Activated T-helper 17 cell treated with anti-CD3 and anti-CD28 coated beads, Interleukin-2, amount 50 U/mL, for 72 hours (primary cell): ENCODE measurements at regions not wholly inside any gene's neighbourhood (a gene's known extent, or its start where the extent isn't known, plus 50 kb on each side); places are given as distances from the start of the nearest gene placed in this dataset.

Experiments
- ATAC-seq: fragments of 150-1000 bp; cut with Tn5 transposase; replicated peaks from 2 replicates; pipeline ENCODE4 v1.10.0; 2021; ENCODE audit warnings: mild to moderate bottlenecking, moderate library complexity
- H3K27ac Mint-ChIP-seq: one replicate; pipeline ENCODE4 v1.8.0; 2022; ENCODE audit warnings: mixed read lengths
- H3K27me3 Mint-ChIP-seq: one replicate; pipeline ENCODE4 v1.8.0; 2022; ENCODE audit warnings: mixed read lengths
- H3K36me3 Mint-ChIP-seq: one replicate; pipeline ENCODE4 v1.8.0; 2022; ENCODE audit warnings: low read depth, mild to moderate bottlenecking, mixed read lengths
- H3K4me1 Mint-ChIP-seq: one replicate; pipeline ENCODE4 v1.8.0; 2022; ENCODE audit warnings: mixed read lengths
- H3K4me3 Mint-ChIP-seq: one replicate; pipeline ENCODE4 v1.8.0; 2022; ENCODE audit warnings: mild to moderate bottlenecking, mixed read lengths
- H3K9me3 Mint-ChIP-seq: one replicate; pipeline ENCODE4 v1.8.0; 2022; ENCODE audit warnings: mixed read lengths

- H3K27ac Mint-ChIP-seq, result no peak overlapping the region
- H3K36me3 Mint-ChIP-seq, result no peaks in the 10 kb centered on the region
- H3K27me3 Mint-ChIP-seq, result no peaks in the 10 kb centered on the region
- no peak for ATAC-seq
- H3K9me3 Mint-ChIP-seq, result peaks cover 5% of the 10 kb centered on the region
- no peaks in the 10 kb centered on the region for H3K4me1 Mint-ChIP-seq
- H3K4me3 Mint-ChIP-seq, result no peak overlapping the region
Observed at GRCh38 chr5:124133406-124133805, 613.0 kb downstream of the ZNF608 start.

- no peaks in the 10 kb centered on the region for H3K27me3 Mint-ChIP-seq
- no peak overlapping the region for H3K4me3 Mint-ChIP-seq
- no peaks in the 10 kb centered on the region for H3K4me1 Mint-ChIP-seq
- no peak for ATAC-seq
- H3K27ac Mint-ChIP-seq, result no peak overlapping the region
- no peaks in the 10 kb centered on the region for H3K36me3 Mint-ChIP-seq
- H3K9me3 Mint-ChIP-seq, result no peaks in the 10 kb centered on the region
Observed at GRCh38 chr5:124132843-124133242, 613.6 kb downstream of the ZNF608 start.

GRCh38 chr5:124131466-124131865 lies 615.0 kb downstream of the ZNF608 start:
- no peaks in the 10 kb centered on the region for H3K4me1 Mint-ChIP-seq
- peaks cover 5% of the 10 kb centered on the region for H3K9me3 Mint-ChIP-seq
- no peaks in the 10 kb centered on the region for H3K36me3 Mint-ChIP-seq
- no peak overlapping the region for H3K4me3 Mint-ChIP-seq
- ATAC-seq, result no peak
- no peaks in the 10 kb centered on the region for H3K27me3 Mint-ChIP-seq
- no peak overlapping the region for H3K27ac Mint-ChIP-seq

- Mint-ChIP-seq H3K36me3 (no peaks in the 10 kb centered on the region), H3K9me3 (peaks cover 5% of the 10 kb centered on the region)
- no peak for ATAC-seq
Observed at GRCh38 chr5:124130816-124131215, 615.6 kb downstream of the ZNF608 start.

GRCh38 chr5:124128867-124129266 lies 616.9 kb downstream of the CSNK1G3 start:
- no peak overlapping the region for H3K4me3 Mint-ChIP-seq
- peaks cover 5% of the 10 kb centered on the region for H3K9me3 Mint-ChIP-seq
- no peaks in the 10 kb centered on the region for H3K4me1 Mint-ChIP-seq
- ATAC-seq, result no peak
- H3K27me3 Mint-ChIP-seq, result no peaks in the 10 kb centered on the region
- H3K36me3 Mint-ChIP-seq, result no peaks in the 10 kb centered on the region
- H3K27ac Mint-ChIP-seq, result no peak overlapping the region

More at GRCh38 chr5:124130816-124131215, 615.6 kb downstream of the ZNF608 start:
- H3K4me3 Mint-ChIP-seq, result no peak overlapping the region
- H3K4me1 Mint-ChIP-seq, result no peaks in the 10 kb centered on the region
- H3K27me3 Mint-ChIP-seq, result no peaks in the 10 kb centered on the region
- H3K27ac Mint-ChIP-seq, result no peak overlapping the region

- H3K36me3 Mint-ChIP-seq, result no peaks in the 10 kb centered on the region
- no peaks in the 10 kb centered on the region for H3K27me3 Mint-ChIP-seq
- no peak overlapping the region for H3K4me3 Mint-ChIP-seq
- peaks cover 5% of the 10 kb centered on the region for H3K9me3 Mint-ChIP-seq
- no peak overlapping the region for H3K27ac Mint-ChIP-seq
- H3K4me1 Mint-ChIP-seq, result no peaks in the 10 kb centered on the region
- no peak for ATAC-seq
Observed at GRCh38 chr5:124126504-124127217, 614.7 kb downstream of the CSNK1G3 start.

- no peaks in the 10 kb centered on the region for H3K36me3 Mint-ChIP-seq
- peaks cover 12% of the 10 kb centered on the region for H3K9me3 Mint-ChIP-seq
- no peak overlapping the region for H3K27ac Mint-ChIP-seq
- H3K27me3 Mint-ChIP-seq, result no peaks in the 10 kb centered on the region
- no peak for ATAC-seq
- no peaks in the 10 kb centered on the region for H3K4me1 Mint-ChIP-seq
- H3K4me3 Mint-ChIP-seq, result no peak overlapping the region
Observed at GRCh38 chr5:124124711-124125229, 612.8 kb downstream of the CSNK1G3 start.

- no peaks in the 10 kb centered on the region for H3K4me1 Mint-ChIP-seq
- peaks cover 7% of the 10 kb centered on the region for H3K9me3 Mint-ChIP-seq
- H3K27me3 Mint-ChIP-seq, result no peaks in the 10 kb centered on the region
- no peak overlapping the region for H3K27ac Mint-ChIP-seq
- no peak overlapping the region for H3K4me3 Mint-ChIP-seq
- ATAC-seq, result no peak
- H3K36me3 Mint-ChIP-seq, result no peaks in the 10 kb centered on the region
Observed at GRCh38 chr5:124121198-124121597, 609.2 kb downstream of the CSNK1G3 start.

- H3K36me3 Mint-ChIP-seq, result no peaks in the 10 kb centered on the region
- no peak overlapping the region for H3K27ac Mint-ChIP-seq
- no peak overlapping the region for H3K4me3 Mint-ChIP-seq
- peaks cover 3% of the 10 kb centered on the region for H3K9me3 Mint-ChIP-seq
- H3K4me1 Mint-ChIP-seq, result no peaks in the 10 kb centered on the region
- no peak for ATAC-seq
- H3K27me3 Mint-ChIP-seq, result no peaks in the 10 kb centered on the region
Observed at GRCh38 chr5:124114911-124115310, 602.9 kb downstream of the CSNK1G3 start.

GRCh38 chr5:124111886-124112285 lies 599.9 kb downstream of the CSNK1G3 start:
- Mint-ChIP-seq H3K27me3 (no peaks in the 10 kb centered on the region), H3K27ac (no peak overlapping the region), H3K9me3 (peaks cover 3% of the 10 kb centered on the region), H3K4me1 (no peaks in the 10 kb centered on the region), H3K36me3 (no peaks in the 10 kb centered on the region), H3K4me3 (no peak overlapping the region)
- ATAC-seq, result no peak

- Mint-ChIP-seq H3K9me3 (peaks cover 3% of the 10 kb centered on the region), H3K4me1 (no peaks in the 10 kb centered on the region), H3K36me3 (no peaks in the 10 kb centered on the region), H3K27ac (no peak overlapping the region), H3K4me3 (no peak overlapping the region), H3K27me3 (no peaks in the 10 kb centered on the region)
- ATAC-seq, result no peak
Observed at GRCh38 chr5:124110942-124111341, 599.0 kb downstream of the CSNK1G3 start.

- H3K27me3 Mint-ChIP-seq, result no peaks in the 10 kb centered on the region
- no peak overlapping the region for H3K4me3 Mint-ChIP-seq
- H3K27ac Mint-ChIP-seq, result no peak overlapping the region
- no peaks in the 10 kb centered on the region for H3K4me1 Mint-ChIP-seq
- H3K9me3 Mint-ChIP-seq, result peaks cover 12% of the 10 kb centered on the region
- ATAC-seq, result no peak
- no peaks in the 10 kb centered on the region for H3K36me3 Mint-ChIP-seq
Observed at GRCh38 chr5:124105326-124105725, 593.3 kb downstream of the CSNK1G3 start.

- Mint-ChIP-seq H3K36me3 (no peaks in the 10 kb centered on the region), H3K27me3 (no peaks in the 10 kb centered on the region), H3K27ac (no peak overlapping the region), H3K4me1 (no peaks in the 10 kb centered on the region), H3K4me3 (no peak overlapping the region), H3K9me3 (peaks cover 9% of the 10 kb centered on the region)
- ATAC-seq, result no peak
Observed at GRCh38 chr5:124104821-124105220, 592.8 kb downstream of the CSNK1G3 start.

- no peaks in the 10 kb centered on the region for H3K4me1 Mint-ChIP-seq
- H3K27me3 Mint-ChIP-seq, result no peaks in the 10 kb centered on the region
- no peaks in the 10 kb centered on the region for H3K36me3 Mint-ChIP-seq
- no peak for ATAC-seq
- no peak overlapping the region for H3K4me3 Mint-ChIP-seq
- peaks cover 9% of the 10 kb centered on the region for H3K9me3 Mint-ChIP-seq
- H3K27ac Mint-ChIP-seq, result no peak overlapping the region
Observed at GRCh38 chr5:124104344-124104743, 592.4 kb downstream of the CSNK1G3 start.

- Mint-ChIP-seq H3K4me1 (no peaks in the 10 kb centered on the region), H3K27me3 (no peaks in the 10 kb centered on the region), H3K36me3 (no peaks in the 10 kb centered on the region), H3K4me3 (no peak overlapping the region), H3K27ac (no peak overlapping the region), H3K9me3 (peaks cover 9% of the 10 kb centered on the region)
- no peak for ATAC-seq
Observed at GRCh38 chr5:124103671-124104070, 591.7 kb downstream of the CSNK1G3 start.
